AG10803 (cell line): ENCODE measurements at regions not wholly inside any gene's neighbourhood (a gene's known extent, or its start where the extent isn't known, plus 50 kb on each side); places are given as distances from the start of the nearest gene placed in this dataset.
"Not testable (repeated sequence)": the region's sequence is repeated elsewhere in the genome, so short reads cannot be mapped to it uniquely, and the experiment has no call there.

Experiments used
- DNase-seq: peaks from one replicate; pipeline ENCODE4 v3.0.0; 2010; ENCODE audit warnings: low read depth
- H3K4me3 ChIP-seq: 2 replicates; pipeline ENCODE4 v1.5.1; 2011; ENCODE audit warnings: mild to moderate bottlenecking, low read length, control low read depth
- TF ChIP-seq, protein P1 (sequence below): conservative IDR thresholded peaks from 2 replicates; pipeline ENCODE4 v1.5.1; 2011; ENCODE audit warnings: mild to moderate bottlenecking, low read length, control low read depth, inconsistent platforms

DNA sequence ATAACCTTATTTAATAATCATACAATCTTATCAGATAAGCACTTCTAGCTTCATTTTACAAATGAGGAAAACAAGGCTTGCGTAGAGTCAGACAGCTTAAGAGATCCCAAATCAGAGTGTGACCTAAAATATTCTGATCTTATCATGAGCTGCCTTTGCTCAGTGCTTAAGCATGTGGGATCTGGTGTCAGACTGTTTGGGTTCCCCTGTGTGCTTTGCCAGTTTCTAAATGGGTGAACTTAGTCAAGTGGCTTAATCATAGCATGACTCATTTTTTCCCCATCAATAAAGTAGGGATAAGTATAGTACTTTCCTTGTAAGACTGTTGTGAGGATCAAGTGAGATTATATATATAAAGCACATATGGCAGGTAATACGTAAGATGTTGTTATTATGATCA lies 612.6 kb upstream of the C16orf82 start:
- H3K4me3 ChIP-seq = no peak overlapping the region
- TF ChIP-seq, protein P1, sequence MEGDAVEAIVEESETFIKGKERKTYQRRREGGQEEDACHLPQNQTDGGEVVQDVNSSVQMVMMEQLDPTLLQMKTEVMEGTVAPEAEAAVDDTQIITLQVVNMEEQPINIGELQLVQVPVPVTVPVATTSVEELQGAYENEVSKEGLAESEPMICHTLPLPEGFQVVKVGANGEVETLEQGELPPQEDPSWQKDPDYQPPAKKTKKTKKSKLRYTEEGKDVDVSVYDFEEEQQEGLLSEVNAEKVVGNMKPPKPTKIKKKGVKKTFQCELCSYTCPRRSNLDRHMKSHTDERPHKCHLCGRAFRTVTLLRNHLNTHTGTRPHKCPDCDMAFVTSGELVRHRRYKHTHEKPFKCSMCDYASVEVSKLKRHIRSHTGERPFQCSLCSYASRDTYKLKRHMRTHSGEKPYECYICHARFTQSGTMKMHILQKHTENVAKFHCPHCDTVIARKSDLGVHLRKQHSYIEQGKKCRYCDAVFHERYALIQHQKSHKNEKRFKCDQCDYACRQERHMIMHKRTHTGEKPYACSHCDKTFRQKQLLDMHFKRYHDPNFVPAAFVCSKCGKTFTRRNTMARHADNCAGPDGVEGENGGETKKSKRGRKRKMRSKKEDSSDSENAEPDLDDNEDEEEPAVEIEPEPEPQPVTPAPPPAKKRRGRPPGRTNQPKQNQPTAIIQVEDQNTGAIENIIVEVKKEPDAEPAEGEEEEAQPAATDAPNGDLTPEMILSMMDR = no peak
- no peak for DNase-seq

DNA sequence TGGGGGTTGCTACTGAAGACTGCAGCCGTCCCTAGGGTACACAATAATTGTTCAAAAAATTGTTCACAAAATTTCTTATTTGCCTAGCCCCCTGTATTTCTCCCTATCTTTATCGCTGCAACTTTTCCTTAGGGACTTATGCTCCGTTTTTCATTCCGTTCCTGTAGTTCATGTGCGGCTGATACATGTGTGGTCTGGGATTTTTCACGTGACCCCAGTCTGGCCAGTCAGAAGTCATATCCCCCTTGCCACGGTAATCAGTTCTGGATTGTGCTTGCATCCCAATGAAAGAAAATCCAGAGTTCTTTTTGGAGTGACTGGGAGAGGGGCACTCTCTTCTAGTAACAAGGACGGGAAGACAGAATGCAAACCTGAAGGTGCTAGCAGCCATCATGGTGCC lies 610.7 kb upstream of the C16orf82 start:
- TF ChIP-seq, protein P1 = no peak

GRCh38 chr16:26457095-26457494 lies 609.6 kb upstream of the C16orf82 start:
- no peak overlapping the region for H3K4me3 ChIP-seq
- TF ChIP-seq, protein P1 = no peak
- DNase-seq = no peak

More for the DNA sequence above, 610.7 kb upstream of the C16orf82 start:
- no peak for DNase-seq
- no peak overlapping the region for H3K4me3 ChIP-seq

- DNase-seq = no peak
- TF ChIP-seq, protein P1 = no peak
- H3K4me3 ChIP-seq = no peak overlapping the region
Measured at GRCh38 chr16:26457882-26458281, 608.8 kb upstream of the C16orf82 start.

GRCh38 chr16:26464576-26465266 lies 602.0 kb upstream of the C16orf82 start:
- TF ChIP-seq, protein P1 = no peak
- no peak for DNase-seq
- H3K4me3 ChIP-seq = no peak overlapping the region

- not testable (repeated sequence) for H3K4me3 ChIP-seq, DNase-seq
Measured at GRCh38 chr16:26474405-26474804, 592.3 kb upstream of the C16orf82 start.

DNA sequence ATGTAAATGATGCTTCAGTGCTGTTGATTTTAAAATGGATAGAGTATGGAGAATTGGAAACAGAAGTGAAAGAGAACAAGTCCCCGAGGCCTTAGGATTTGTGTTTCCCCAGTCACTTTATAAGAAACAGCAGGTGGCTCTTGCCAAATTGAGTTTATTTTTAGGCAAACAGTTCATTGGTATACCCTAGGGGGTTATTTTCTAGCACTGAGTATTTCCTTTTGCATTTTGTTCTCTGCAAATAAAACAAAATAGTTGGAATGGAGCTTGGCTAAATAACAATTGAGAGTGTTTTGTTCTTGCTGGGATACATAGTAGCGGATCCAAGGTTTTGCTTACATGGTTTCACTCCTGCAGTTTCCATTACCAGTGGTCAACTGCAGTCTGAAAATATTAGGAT lies 591.1 kb upstream of the C16orf82 start:
- H3K4me3 ChIP-seq = no peak overlapping the region
- DNase-seq = no peak
- TF ChIP-seq, protein P1 = no peak
